Cardiac fibroblast (primary cell): ENCODE measurements at regions not wholly inside any gene's neighbourhood (a gene's known extent, or its start where the extent isn't known, plus 50 kb on each side); places are given as distances from the start of the nearest gene placed in this dataset.

ENCODE experiments used
- DNase-seq, 2 donors: peaks; one replicate each; pipeline versions ENCODE4 v3.0.0 to v3.0.0-alpha.2; 2010; ENCODE audit warnings: low read depth in 2 of 2
- H3K4me3 ChIP-seq, 2 donors: replicated peaks in 1 of 2; 1 replicate in 1 of 2; 2 replicates in 1 of 2; pipeline ENCODE4 v1.5.1; 2011; ENCODE audit warnings: low read depth in 2 of 2, low read length in 2 of 2, mild to moderate bottlenecking in 2 of 2, moderate library complexity in 1 of 2
- CTCF ChIP-seq: IDR thresholded peaks from one replicate; pipeline ENCODE4 v1.5.1; 2011; ENCODE audit warnings: low read depth, mild to moderate bottlenecking, low read length, inconsistent platforms

DNA sequence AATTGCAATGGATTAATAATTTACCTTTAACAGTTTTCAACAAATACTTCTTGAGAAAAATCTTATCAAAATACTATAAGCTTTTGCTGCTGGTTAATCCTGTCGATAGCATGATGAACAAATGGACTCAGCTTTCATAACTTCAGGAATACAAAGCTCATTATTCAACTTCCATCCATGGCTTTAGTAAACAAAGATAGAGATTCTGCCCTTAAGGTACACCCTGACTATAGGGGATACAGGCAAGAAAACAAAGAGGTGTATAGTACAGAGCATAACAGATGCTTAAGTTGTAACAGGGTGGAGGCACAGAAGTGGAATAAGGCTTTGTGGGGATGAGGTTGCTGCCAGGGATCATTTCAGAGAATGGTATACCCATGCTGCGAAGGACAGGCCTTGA lies 57.0 kb upstream of the FOXN2 start:
- no peak overlapping the region for H3K4me3 ChIP-seq
- no peak for TF ChIP-seq CTCF
- no peak for DNase-seq

DNA sequence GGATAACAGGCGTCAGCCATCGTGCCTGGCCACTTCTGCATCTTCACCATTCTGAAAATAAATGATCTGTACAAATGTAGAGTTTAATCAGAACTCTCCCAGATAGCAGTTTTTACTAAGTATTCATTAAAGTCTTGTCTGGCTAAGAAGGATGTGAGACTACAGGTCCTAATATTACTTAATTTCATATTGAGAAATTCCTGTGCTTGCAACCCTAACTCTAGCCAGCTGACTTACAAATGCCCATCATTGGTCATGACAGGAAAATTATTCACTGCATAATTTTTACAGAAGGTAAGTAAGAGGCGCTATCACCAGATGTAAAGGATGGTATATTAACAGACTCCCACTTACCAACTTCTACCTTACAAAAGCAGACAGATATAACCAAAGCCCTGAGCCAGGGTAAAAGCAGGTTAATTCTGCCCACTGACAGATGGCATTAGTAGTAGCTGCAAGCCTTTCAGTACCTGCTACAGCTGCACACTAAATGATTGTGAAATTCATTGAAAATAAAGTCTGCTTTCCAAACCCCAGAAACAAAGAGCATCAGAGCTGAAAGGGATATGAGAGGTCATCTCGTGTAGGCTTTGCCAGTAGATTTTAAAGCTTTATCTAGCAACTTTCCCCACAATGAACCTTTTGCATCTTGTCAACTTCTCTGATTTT lies 55.9 kb upstream of the FOXN2 start:
- no peak for TF ChIP-seq CTCF
- H3K4me3 ChIP-seq, result no peak overlapping the region
- no peak for DNase-seq

GRCh38 chr2:48259811-48260210 lies 54.7 kb upstream of the FOXN2 start:
- no peak for TF ChIP-seq CTCF
- DNase-seq, result no peak
- H3K4me3 ChIP-seq, result no peak overlapping the region

- no peak overlapping the region for H3K4me3 ChIP-seq
Measured at GRCh38 chr2:48264627-48265026, 49.9 kb upstream of the FOXN2 start.

More at GRCh38 chr2:48264627-48265026, 49.9 kb upstream of the FOXN2 start:
- no peak for TF ChIP-seq CTCF
- DNase-seq, result no peak
